ENCODE measurements at regions not wholly inside any gene's neighbourhood (a gene's known extent, or its start where the extent isn't known, plus 50 kb on each side); places are given as distances from the start of the nearest gene placed in this dataset.

DNA sequence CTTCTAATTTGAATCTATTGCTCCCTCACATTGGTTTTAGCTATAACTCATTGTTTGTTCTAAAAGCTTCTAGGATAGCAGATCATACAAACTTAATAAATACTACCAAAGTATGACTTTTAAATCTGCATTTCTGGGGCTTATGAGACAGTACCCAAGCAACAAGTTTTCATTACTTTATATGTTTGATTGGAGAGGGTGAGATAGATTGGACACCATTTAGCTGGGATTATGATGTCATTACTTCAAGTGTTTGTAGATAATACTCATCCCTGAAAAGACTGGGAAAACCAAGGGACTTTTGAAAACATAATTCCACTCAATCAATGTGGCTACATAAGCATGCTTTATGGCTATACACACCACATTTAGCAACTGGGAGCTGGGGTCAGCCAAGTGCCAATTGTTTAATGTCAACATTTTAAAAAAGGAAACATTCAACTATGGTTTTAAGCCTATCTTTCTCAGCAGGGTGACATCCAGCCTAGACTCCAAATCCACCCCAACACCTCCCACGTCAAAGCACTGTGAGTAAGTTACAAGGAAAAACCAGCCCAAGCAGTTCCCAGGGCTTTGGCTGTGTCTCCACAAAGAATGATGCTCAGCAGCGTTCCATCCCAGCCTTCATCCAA lies 119.9 kb downstream of the ETAA1 start:
- no peak for DNase-seq (ENCODE audit: low read depth in 2 of 2)

DNA sequence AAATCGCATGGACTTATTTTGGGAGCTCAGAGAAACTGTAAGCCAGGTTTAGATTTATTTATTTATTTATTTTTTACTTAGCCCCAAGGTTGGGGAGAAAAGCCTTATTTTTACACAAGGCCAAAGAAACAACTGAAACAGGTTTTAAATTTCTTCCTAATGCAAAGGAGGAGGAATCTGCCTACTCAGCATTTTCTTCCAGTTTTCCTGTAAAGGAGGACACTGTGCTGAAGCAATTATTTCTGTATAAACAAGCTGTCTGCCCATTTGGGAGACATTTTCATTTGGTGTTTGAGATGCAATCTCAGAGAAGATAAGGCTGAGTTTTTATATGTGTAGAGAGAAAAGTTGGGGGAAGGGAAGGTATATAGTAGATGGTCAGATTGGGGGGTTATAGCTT lies 125.0 kb downstream of the ETAA1 start:
- DNase-seq (ENCODE audit: low read depth in 2 of 2) = no peak

DNA sequence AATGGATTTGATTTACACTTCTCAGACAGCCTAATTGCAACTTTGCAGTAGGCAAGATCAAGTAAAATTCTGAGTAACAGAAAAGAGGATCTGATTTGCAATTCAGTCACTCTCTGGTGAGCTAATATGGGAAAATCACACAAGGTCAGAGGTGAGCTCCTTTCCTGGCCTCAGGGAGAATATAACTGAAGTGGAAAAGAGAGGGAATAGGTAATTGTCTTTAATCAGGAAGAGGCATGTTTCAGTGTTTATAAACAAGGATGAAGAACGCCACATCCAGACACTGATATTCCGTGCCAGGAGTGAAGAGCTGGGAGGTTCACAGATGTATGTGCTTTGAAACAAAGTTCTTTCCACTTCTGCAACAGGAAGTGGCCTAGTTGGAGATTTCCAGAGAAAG lies 127.1 kb downstream of the ETAA1 start:
- no peak for DNase-seq (ENCODE audit: low read depth in 2 of 2)

DNA sequence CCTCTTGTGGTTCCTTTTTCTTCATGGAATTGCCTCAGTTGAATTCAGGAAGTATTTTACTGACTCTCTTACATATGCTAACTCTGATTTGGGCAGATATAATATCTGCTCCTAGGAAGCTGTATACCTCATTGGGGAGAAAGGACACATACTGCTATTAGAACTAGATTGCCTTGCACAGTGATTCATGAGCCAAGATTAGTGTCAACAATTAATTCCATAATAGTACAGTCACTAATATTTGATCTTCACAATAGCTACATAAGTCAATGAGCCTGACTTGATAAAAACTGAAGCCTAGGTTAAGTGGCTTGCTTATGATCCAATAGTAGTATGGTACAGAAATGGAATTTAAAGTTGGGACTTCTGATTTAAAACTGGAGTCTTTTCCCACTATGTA lies 127.6 kb downstream of the ETAA1 start:
- DNase-seq (ENCODE audit: low read depth in 2 of 2) = no peak

DNA sequence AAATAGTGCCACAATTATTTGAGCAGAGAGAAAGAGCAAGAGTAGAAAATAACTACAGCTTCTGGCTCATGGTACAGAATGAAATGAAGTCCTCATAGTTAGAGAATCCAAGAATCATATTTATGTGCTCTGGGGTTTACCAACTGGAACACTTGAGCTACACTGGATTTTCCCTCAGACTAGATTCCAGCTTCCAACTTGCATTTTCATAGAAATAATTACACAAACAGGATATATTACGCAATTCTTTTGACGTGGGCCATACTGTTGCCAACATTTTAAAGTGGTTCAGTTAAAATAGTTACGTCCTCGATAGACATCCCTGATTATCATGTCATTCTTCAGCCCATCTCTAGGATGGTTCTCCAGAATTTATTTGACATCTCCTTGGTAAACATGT lies 129.2 kb downstream of the ETAA1 start:
- DNase-seq (ENCODE audit: low read depth in 2 of 2) = no peak

DNA sequence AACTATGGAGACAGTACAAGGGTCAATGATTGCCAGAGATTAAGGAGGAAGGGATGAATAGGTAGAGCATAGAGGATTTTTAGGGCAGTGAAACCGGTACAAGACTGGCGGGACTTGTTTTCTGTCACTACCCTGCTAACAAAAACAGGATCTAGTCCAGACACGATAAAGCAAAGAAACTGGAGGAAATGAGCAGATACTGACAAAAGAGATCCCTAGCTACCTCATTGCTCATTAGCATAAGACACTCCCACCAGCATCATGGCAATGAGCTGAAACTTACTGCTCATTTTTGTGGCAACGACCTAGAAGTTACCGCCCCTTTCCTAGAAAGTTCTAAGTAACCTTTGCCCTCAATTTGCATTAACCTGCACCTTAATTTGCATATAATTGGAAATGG lies 131.2 kb downstream of the ETAA1 start:
- no peak for DNase-seq (ENCODE audit: low read depth in 2 of 2)

DNA sequence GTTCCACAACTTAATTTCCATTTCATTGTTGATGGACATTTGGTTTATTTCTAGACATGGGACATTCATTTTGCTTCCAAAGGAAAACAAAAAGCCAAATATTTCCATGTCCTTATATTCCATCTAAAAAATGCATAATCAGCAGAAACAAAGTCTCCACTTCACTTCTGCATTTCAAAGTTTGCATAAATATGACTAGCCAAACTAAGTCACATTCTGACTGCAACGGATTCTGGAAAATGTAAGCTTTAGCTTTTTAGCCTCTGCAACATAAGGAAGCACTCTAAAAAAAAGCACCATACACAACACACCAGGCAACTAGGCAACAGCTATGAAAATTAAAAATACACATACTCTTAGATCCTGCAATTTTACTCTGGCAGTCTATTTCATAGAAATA lies 135.3 kb downstream of the ETAA1 start:
- DNase-seq (ENCODE audit: low read depth in 2 of 2) = no peak

DNA sequence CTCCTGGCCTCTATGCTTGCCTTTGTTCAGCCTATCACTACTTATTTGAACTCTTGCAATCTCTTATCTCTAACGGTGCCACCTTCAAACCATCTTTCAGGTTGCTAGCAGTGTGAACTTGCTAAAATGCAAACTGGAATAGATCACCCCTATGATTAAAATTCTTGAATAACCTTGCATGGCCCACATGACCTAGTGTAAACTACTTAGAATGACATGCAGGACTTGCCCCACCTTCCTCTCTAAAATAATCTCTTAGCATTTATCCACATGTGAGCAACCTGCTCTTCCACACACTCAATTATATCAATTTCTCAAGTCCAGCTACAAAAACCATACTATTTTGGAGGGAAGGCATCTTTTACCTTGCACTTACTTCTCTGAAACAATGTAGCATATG lies 137.6 kb downstream of the ETAA1 start:
- DNase-seq (ENCODE audit: low read depth in 2 of 2) = no peak

DNA sequence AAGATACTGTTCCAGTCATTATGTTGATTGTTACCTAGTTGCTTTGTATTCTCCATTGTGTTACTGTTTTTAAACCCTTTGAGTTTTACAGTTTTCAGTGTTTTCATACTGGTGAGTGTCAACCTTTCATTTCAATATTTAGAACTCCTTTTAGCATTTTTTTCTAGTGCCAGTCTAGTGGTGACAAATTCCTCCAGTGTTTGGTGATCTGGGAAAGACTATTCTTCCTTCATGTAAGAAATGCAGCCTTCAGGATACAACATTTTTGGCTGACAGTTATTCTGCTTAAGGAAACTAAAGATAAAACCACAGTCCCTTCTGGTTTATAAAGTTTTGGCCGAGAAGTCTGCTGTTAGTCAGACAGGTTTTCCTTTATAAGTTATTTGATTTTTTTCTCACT lies 143.8 kb downstream of the ETAA1 start:
- no peak for DNase-seq (ENCODE audit: low read depth in 2 of 2)

DNA sequence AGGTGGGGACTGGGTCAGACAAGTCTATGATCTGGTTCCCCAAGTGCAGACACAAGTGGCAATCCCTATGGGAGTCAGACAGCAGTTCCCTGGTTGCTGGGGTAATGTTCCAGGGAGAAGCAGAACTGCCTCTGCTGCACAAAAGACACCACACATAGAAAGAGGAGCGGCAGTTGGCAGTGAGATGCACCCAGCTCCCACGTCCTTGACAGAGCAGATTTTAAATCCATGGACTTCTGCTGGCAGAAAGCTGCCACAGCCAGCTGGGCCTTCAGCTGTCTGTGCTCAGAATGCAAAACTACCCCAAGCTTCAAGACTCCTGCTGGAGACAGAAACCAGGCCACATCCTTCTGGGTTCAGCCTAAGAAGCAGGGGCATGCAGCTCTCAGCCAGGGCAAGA lies 147.2 kb downstream of the ETAA1 start:
- no peak for DNase-seq (ENCODE audit: low read depth in 2 of 2)

DNA sequence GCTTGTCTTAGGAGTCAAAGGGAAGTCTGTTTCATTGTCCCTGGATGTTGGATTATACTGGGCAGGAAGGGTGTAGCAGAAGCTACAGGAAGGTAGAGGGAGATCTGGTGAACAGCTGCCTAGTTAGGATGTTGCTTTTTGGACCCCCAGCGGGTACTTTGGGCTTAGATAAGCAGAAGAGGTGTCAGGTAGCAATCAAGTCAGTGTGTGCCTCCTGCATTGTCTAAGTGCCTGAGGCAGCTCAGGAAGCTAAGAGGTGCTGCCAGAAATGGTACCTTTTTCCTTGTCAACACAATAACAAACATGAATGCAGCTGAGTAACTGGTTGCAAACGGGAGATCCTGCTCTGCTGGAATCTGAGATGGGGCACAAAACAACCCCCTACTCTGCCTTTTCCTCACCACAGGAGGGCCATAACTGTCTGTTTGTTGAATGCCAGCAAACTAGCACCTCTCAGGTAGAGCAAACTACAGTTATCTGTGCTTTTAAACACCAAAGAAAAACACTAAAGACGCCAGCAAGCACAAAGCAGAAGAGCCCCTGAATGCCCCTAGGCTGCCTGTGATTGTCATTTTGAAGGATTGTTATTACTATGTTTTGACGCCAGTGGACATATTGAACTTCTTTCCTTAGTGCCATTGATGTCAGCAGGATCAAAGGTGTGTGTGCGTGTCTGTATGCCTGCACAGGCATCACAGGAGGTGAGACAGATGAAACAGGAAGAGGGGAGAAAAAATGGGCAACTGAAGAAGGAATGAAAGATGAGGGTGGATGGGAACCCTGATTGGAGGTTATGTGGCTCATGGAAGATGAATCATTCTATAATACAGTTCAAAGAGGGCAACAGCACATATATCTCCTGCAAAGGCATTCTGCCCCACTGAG lies 151.4 kb downstream of the ETAA1 start:
- no peak for DNase-seq (ENCODE audit: low read depth in 2 of 2)

DNA sequence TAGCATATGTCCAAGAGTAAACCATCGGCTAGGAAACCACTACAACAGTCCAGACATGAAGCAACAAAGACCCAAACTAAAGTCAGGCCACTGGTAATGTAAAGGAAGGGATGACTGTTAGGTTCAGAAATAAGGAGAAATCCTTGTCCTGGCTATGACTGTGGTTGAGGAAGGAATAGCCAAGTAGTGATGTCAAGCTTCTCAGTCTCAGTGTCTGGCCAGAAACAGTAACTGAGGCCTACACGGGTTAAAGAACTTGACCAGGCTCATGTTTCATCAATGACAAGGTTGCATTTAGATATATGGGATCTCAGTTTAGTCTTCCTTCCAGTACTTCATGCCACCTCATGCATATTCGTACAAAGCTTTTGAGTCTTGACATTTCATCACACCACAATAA lies 162.0 kb downstream of the ETAA1 start:
- no peak for DNase-seq (ENCODE audit: low read depth in 2 of 2)

DNA sequence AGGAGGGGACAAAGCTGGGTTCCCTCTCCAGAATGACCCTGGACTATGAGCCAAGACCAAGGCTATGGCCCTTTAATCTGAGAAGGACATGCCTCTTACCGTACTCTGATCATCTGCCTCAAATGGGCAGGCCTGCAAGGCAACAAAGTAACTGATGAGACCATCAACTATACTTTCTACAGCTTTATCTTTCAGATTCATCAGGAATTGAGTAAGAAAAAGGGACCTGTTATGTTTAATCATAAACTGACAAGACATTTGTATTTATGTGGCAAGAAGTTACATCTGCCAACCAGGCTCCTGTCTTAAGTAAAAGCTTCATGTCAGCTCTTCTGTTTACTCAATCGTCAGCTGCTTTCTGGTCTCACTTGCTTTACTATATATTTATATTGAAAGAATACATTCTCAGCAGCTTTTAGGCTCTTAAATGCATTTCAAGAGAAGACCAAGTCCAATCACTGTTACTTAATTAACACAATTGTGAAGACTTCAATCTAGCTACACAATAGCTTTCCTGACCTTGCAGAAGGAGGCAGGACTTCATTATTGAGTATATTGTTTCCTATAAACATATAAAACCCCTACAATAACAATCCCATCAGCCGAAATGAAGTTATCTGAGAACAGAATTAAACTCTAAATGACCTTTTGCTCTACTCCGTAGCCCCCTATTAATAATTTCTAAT lies 163.8 kb downstream of the ETAA1 start:
- no peak for DNase-seq (ENCODE audit: low read depth in 2 of 2)

DNA sequence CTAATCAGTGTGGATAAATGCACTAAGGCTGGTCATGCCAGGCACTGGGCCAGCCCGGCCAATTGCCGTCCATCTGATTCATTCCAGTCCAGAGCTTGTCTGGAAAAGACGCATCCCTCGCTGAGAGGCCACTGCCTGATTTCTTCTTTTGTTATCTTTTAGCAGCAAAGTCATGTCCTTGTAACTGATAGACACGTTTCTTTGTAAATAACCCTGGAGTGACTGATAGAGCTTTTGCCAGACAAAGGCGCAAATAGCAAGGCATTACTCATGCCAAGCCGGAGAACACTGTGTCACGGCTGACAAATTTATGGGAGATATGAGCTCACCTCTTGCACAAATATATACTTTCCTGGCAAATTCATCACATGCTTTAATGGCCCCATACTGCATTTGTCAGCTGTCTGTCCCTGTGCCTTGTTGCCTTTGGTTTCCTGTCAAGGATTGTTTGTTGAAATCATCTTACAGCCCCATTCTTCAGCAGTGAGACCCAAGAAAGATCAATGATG lies 164.4 kb downstream of the ETAA1 start:
- no peak for DNase-seq (ENCODE audit: low read depth in 2 of 2)

DNA sequence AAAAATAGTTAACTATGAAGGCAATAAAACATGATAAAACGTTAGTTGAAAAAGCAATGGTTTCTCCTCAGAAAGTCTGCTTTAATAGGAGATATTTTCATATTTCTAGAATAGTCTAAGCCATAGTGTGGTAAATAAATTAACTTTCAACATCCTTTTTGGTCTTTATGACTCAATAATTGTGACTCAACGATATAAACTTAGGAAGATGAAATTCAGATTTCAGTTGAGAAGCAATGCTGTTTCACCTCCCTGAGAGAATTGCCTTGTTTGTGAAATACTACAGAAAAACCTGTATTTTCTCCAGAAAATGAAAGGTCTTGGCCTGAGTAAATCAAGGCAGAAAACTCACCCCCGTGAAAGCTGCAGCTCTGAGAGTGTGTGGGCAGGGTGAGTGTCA lies 166.9 kb downstream of the ETAA1 start:
- DNase-seq (ENCODE audit: low read depth in 2 of 2) = no peak

DNA sequence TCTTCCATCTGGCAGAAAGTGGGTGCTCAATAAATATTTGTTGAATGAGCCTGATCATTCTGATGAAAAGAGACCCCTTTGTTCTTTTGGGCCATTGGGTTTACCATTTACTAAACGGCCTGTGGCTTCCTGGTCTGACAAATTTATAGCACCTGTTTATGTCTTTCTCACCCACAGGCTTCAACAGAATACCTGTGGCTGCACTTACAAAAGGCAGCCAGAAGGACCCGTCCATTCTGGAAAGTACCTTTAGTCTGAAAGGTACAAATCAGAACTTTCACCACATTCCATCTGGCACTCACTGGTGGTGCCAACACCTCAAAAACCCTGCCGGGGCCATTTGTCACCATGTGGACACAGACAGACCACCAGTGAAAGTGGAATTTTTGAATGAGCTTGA lies 167.5 kb downstream of the ETAA1 start:
- DNase-seq (ENCODE audit: low read depth in 2 of 2) = no peak

DNA sequence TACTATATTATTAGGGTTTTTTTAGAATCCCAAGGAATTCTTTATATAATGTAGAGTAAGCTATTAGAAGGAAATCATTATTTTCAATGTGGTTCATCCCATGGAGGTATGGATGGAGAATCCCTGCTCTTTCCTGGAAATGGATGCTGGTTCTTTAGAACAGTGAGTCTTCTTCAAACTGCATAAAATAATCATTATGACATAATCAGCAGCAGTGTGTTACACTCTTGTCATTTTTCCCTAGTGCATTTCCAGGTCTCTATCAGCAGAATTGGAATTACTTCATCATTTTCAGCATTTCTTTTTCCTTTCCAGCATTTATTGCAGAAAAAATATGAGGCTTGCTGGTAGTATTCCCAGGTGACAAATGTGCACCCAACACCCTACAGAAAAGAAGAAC lies 168.1 kb downstream of the ETAA1 start:
- no peak for DNase-seq (ENCODE audit: low read depth in 2 of 2)

DNA sequence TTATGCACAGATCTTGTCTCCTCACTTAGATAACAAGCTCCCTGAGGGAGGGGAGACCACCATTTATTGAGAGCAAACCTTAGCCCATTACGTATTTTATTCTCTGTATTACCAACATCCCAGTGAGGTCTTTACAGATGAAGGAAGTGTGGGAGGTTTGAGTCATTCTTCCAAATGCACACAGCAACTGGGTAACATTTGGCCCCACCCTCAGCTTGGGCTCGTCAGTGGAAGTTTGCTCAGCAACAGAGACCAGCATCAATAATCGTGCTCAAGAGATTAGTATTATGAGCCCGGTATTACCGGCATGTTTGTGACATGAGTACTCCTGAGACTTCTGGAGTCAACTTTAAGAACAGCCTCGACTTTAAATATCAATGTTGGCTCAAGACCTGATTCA lies 168.6 kb downstream of the ETAA1 start:
- DNase-seq (ENCODE audit: low read depth in 2 of 2) = no peak

DNA sequence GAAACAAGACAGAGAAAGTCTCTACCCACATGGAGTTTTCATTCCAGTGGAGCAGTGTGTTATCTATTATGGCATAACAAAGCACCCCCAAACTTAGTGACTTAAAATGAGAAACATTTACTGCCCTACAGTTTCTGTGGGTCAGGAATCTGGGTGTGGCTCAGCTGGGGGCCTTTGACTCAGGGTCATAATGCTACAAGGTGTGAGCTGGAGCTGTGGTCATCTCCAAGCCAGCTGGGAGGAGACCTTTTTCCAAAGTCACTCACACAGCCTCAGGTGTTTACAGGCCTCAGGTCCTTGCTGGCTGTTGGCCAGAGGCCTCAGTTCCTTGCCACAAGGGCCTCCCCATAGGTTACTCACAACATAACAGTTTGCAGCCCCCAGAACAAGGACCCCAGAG lies 169.2 kb downstream of the ETAA1 start:
- no peak for DNase-seq (ENCODE audit: low read depth in 2 of 2)

DNA sequence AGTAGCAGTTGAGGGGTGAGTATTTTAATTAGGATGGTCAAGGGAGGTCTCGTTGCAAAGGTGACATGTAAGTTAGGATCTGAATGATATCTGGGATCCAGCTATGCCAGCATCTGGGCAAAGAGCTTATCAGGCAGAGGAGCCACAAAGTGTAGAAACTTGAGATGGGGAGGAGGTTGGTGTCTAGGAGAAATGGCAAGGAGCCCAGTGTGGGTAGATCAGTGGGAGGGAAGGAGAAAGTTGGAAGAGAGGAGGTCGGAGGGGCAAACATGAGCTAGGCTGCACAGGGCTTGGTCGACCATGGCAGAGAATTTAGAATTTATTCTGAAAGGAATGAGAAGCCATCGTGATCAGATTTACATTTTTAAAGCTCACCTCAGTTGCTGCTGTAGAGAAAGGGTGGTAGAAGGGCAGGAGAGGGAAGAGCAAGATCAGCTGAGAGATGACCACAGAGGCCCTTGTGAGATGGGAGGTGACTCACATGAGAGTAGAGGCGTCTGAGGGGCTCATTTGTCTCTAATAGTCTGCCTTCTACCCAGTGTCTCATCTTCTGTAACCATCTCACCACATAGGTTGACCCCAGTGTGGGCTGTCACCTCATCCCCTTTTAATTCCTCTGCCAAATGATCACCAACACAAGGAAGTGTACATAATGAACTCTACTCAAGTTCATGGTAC lies 170.0 kb downstream of the ETAA1 start:
- no peak for DNase-seq (ENCODE audit: low read depth in 2 of 2)

DNA sequence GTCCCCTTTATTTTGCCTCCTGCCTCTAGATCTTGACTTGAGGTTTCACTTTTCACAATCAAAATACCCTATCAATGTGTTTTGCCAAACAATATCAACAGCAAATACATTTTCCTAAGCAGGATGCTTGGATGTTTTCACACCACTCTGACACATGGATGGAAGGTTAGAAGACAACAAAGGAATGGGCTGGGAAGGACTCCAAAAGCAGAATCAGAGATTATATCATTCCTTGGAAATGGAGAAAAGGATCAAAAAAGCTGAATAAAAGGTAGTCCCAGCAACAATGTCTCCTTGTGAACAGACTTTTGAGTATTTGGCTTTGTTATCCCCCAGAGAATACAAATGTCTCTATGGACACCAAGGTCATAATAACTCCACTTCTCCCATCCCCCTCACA lies 170.8 kb downstream of the ETAA1 start:
- DNase-seq (ENCODE audit: low read depth in 2 of 2) = no peak

DNA sequence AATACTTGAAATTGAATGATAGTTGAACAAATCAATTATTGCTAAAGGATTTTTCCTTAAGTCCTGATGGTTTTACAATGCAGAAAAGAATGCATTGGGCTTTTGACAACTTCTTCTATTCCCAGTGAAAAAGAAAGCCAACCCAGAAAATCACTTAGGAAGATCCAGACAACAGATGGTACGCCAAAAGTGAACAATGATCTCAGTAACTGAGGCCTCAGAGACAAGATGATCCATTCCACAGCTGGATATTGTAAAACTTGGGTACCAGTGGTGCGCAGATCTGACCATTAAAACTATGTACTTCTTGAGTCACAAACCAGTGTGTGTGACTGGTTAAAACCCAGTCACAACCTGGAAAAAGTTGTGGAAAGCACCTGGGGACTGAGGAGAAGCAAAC lies 173.5 kb downstream of the ETAA1 start:
- DNase-seq (ENCODE audit: low read depth in 2 of 2) = no peak

Data from stimulated activated CD4-positive, alpha-beta T cell treated with anti-CD3 and anti-CD28 coated beads, Interleukin-12 subunit alpha, Interleukin-12 subunit beta, amount 100 ng/mL, for 24 hours (primary cell).